Neural crest cell (in vitro differentiated cells): ENCODE measurements at regions not wholly inside any gene's neighbourhood (a gene's known extent, or its start where the extent isn't known, plus 50 kb on each side); places are given as distances from the start of the nearest gene placed in this dataset.

ENCODE experiments used
- DNase-seq: peaks from one replicate; pipeline ENCODE4 v3.0.0; 2021; ENCODE audit warnings: low read depth, mixed read lengths, low spot score
- H3K27ac Mint-ChIP-seq: one replicate; pipeline ENCODE4 v1.8.0; 2021; ENCODE audit warnings: mild to moderate bottlenecking, mixed read lengths; ENCODE audit not compliant: unreplicated experiment
- H3K27me3 Mint-ChIP-seq: 2 replicates; pipeline ENCODE4 v1.8.0; 2021; ENCODE audit warnings: low read depth, mild to moderate bottlenecking, mixed read lengths
- H3K36me3 Mint-ChIP-seq: 2 replicates; pipeline ENCODE4 v1.8.0; 2021; ENCODE audit warnings: low read depth, mild to moderate bottlenecking, mixed read lengths
- H3K4me1 Mint-ChIP-seq: 2 replicates; pipeline ENCODE4 v1.8.0; 2021; ENCODE audit warnings: mixed read lengths
- H3K4me3 Mint-ChIP-seq: one replicate; pipeline ENCODE4 v1.8.0; 2021; ENCODE audit warnings: mild to moderate bottlenecking, mixed read lengths
- H3K9me3 Mint-ChIP-seq: 2 replicates; pipeline ENCODE4 v1.8.0; 2021; ENCODE audit warnings: mixed read lengths
- TF ChIP-seq, protein P1 (sequence below): fragments of 200-600 bp; sonication (generic); conservative IDR thresholded peaks from 2 replicates; pipeline ENCODE4 v1.5.0; 2021; ENCODE audit warnings: antibody characterized with exemption, mild to moderate bottlenecking

DNA sequence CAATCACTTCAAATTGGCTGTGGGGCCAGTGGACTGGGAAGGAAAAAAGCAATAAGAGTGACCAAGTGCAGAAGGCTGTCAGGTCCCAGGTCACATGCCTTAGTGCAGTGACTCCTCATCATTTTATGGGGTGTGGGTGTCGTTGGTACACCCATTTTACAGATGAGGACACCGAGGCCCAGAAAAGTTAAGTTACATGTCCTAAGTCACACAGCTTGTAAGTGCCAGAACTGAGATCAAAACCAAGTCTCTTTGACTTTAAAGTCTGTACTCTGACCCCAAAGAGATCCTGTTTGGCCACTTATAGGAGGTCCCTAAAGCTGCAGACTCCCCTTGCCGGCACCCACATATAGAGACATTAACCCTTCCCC lies 63.0 kb upstream of the POLG start:
- Mint-ChIP-seq H3K27me3 (peaks cover 99% of the 10 kb centered on the region), H3K4me3 (no peak overlapping the region), H3K9me3 (no peaks in the 10 kb centered on the region), H3K27ac (no peak overlapping the region), H3K36me3 (no peaks in the 10 kb centered on the region), H3K4me1 (peaks cover 24% of the 10 kb centered on the region)
- DNase-seq: no peak
- TF ChIP-seq, protein P1, sequence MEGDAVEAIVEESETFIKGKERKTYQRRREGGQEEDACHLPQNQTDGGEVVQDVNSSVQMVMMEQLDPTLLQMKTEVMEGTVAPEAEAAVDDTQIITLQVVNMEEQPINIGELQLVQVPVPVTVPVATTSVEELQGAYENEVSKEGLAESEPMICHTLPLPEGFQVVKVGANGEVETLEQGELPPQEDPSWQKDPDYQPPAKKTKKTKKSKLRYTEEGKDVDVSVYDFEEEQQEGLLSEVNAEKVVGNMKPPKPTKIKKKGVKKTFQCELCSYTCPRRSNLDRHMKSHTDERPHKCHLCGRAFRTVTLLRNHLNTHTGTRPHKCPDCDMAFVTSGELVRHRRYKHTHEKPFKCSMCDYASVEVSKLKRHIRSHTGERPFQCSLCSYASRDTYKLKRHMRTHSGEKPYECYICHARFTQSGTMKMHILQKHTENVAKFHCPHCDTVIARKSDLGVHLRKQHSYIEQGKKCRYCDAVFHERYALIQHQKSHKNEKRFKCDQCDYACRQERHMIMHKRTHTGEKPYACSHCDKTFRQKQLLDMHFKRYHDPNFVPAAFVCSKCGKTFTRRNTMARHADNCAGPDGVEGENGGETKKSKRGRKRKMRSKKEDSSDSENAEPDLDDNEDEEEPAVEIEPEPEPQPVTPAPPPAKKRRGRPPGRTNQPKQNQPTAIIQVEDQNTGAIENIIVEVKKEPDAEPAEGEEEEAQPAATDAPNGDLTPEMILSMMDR: no peak

- TF ChIP-seq, protein P1: no peak
- peaks cover 99% of the 10 kb centered on the region for H3K27me3 Mint-ChIP-seq
These were observed 62.4 kb upstream of the POLG start for GRCh38 chr15:89396723-89397652.

GRCh38 chr15:89395996-89396395 lies 61.4 kb upstream of the POLG start:
- H3K4me3 Mint-ChIP-seq: no peak overlapping the region
- TF ChIP-seq, protein P1: no peak
- peaks cover 95% of the 10 kb centered on the region for H3K27me3 Mint-ChIP-seq
- H3K4me1 Mint-ChIP-seq: peaks cover 24% of the 10 kb centered on the region
- no peak overlapping the region for H3K27ac Mint-ChIP-seq
- H3K36me3 Mint-ChIP-seq: no peaks in the 10 kb centered on the region
- no peak for DNase-seq
- H3K9me3 Mint-ChIP-seq: no peaks in the 10 kb centered on the region

More at GRCh38 chr15:89396723-89397652, 62.4 kb upstream of the POLG start:
- DNase-seq: no peak
- peaks cover 24% of the 10 kb centered on the region for H3K4me1 Mint-ChIP-seq
- no peaks in the 10 kb centered on the region for H3K36me3 Mint-ChIP-seq
- H3K4me3 Mint-ChIP-seq: peak overlapping the region; percentile 41
- H3K9me3 Mint-ChIP-seq: no peaks in the 10 kb centered on the region
- no peak overlapping the region for H3K27ac Mint-ChIP-seq

GRCh38 chr15:89395461-89395871 lies 60.8 kb upstream of the POLG start:
- H3K4me1 Mint-ChIP-seq: peaks cover 28% of the 10 kb centered on the region
- H3K27me3 Mint-ChIP-seq: peaks cover 94% of the 10 kb centered on the region
- peak; percentile 53 for DNase-seq
- H3K4me3 Mint-ChIP-seq: peak overlapping the region; percentile 23
- H3K27ac Mint-ChIP-seq: no peak overlapping the region
- TF ChIP-seq, protein P1: no peak
- H3K36me3 Mint-ChIP-seq: no peaks in the 10 kb centered on the region
- H3K9me3 Mint-ChIP-seq: no peaks in the 10 kb centered on the region

DNA sequence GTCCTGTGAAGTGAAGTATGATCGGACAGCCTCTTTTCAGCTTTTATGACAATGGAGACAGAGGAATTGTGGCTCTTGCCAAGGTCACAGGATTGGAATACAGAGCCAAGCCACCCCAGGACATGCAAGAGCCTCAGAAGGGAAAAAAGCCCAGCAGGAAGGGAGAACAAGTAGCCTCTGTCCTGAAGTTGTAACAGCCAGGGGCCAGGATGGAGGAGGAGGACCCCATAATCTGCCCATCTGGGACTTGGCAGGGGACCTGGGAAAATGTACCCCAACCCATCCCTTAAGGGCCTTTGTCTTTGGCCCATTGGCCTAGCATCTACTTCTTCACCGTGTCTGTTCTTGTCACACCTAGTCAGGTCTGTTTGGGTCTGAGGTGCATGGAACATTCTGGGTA lies 60.4 kb upstream of the POLG start:
- no peaks in the 10 kb centered on the region for H3K9me3 Mint-ChIP-seq
- H3K27me3 Mint-ChIP-seq: peaks cover 94% of the 10 kb centered on the region
- TF ChIP-seq, protein P1: no peak
- no peak overlapping the region for H3K27ac Mint-ChIP-seq
- H3K4me1 Mint-ChIP-seq: peaks cover 32% of the 10 kb centered on the region
- H3K4me3 Mint-ChIP-seq: no peak overlapping the region
- H3K36me3 Mint-ChIP-seq: no peaks in the 10 kb centered on the region
- no peak for DNase-seq
